AG04450 (cell line): ENCODE measurements at regions not wholly inside any gene's neighbourhood (a gene's known extent, or its start where the extent isn't known, plus 50 kb on each side); places are given as distances from the start of the nearest gene placed in this dataset.

Experiments used
- CTCF ChIA-PET: fragments of 300-600, 350-600 bp; formaldehyde crosslinking; extraction: SDS; loops from one replicate; lab custom pipeline; 2022; ENCODE audit warnings: antibody characterized with exemption, inconsistent platforms; lab: Charles Lee
- POLR2A ChIA-PET: fragments of 350-600 bp; formaldehyde crosslinking; extraction: SDS; loops from one replicate; lab custom pipeline; 2021; ENCODE audit warnings: antibody characterized with exemption, inconsistent platforms; lab: Yijun Ruan, JAX
- DNase-seq: peaks from one replicate; pipeline ENCODE4 v3.0.0-alpha.2; 2011; ENCODE audit warnings: low read depth, low spot score
- H3K27ac ChIP-seq: one replicate; pipeline ENCODE4 v1.5.1; 2012; ENCODE audit warnings: low read depth, low read length, control low read depth
- H3K27me3 ChIP-seq: one replicate; pipeline ENCODE4 v1.6.0; 2012; ENCODE audit warnings: low read length; ENCODE audit not compliant: control insufficient read depth, insufficient read depth
- H3K4me3 ChIP-seq: 2 replicates; pipeline ENCODE4 v1.5.1; 2011; ENCODE audit warnings: mild to moderate bottlenecking, low read depth, low read length, control low read depth
- H3K9me3 ChIP-seq: 2 replicates; pipeline ENCODE4 v1.5.1; 2012; ENCODE audit warnings: low read length; ENCODE audit not compliant: control insufficient read depth, insufficient read depth
- CTCF ChIP-seq: IDR thresholded peaks from 2 replicates; pipeline ENCODE4 v1.5.1; 2011; ENCODE audit warnings: low read depth, low read length, control low read depth, inconsistent platforms

- Histone ChIP-seq H3K27ac (no peak overlapping the region), H3K27me3 (peaks cover 2% of the 10 kb centered on the region), H3K4me3 (no peak overlapping the region), H3K9me3 (no peaks in the 10 kb centered on the region)
- TF ChIP-seq CTCF, result no peak
- POLR2A ChIA-PET, result no interaction called here
- CTCF ChIA-PET, result no interaction called here
- DNase-seq, result no peak
These were observed 312.2 kb upstream of the SPRED2 start for GRCh38 chr2:65744477-65745200.

- no peak overlapping the region for H3K27ac ChIP-seq
- DNase-seq, result no peak
- peaks cover 2% of the 10 kb centered on the region for H3K27me3 ChIP-seq
- no peak for TF ChIP-seq CTCF
- ChIA-PET POLR2A (no interaction called here), CTCF (no interaction called here)
- no peaks in the 10 kb centered on the region for H3K9me3 ChIP-seq
- no peak overlapping the region for H3K4me3 ChIP-seq
These were observed 310.6 kb upstream of the SPRED2 start for GRCh38 chr2:65742977-65743376.

GRCh38 chr2:65739927-65740326 is 307.5 kb upstream of the SPRED2 start:
- H3K27me3 ChIP-seq, result peaks cover 2% of the 10 kb centered on the region
- CTCF ChIA-PET, result no interaction called here
- no peak overlapping the region for H3K4me3 ChIP-seq
- no peaks in the 10 kb centered on the region for H3K9me3 ChIP-seq
- POLR2A ChIA-PET, result no interaction called here
- DNase-seq, result no peak
- TF ChIP-seq CTCF, result no peak
- no peak overlapping the region for H3K27ac ChIP-seq

- TF ChIP-seq CTCF, result no peak
- DNase-seq, result no peak
- no peak overlapping the region for H3K27ac ChIP-seq
- H3K4me3 ChIP-seq, result no peak overlapping the region
- no peaks in the 10 kb centered on the region for H3K9me3 ChIP-seq
- no peaks in the 10 kb centered on the region for H3K27me3 ChIP-seq
- CTCF ChIA-PET, result no interaction called here
- POLR2A ChIA-PET, result no interaction called here
These were observed 305.1 kb upstream of the SPRED2 start for GRCh38 chr2:65737452-65738011.

GRCh38 chr2:65731476-65731875 is 299.1 kb upstream of the SPRED2 start:
- TF ChIP-seq CTCF, result no peak
- H3K27ac ChIP-seq, result no peak overlapping the region
- H3K4me3 ChIP-seq, result no peak overlapping the region
- peaks cover 4% of the 10 kb centered on the region for H3K27me3 ChIP-seq
- POLR2A ChIA-PET, result no interaction called here
- CTCF ChIA-PET, result no interaction called here
- no peaks in the 10 kb centered on the region for H3K9me3 ChIP-seq
- no peak for DNase-seq
